Stimulated activated CD4-positive, alpha-beta T cell treated with anti-CD3 and anti-CD28 coated beads, Interleukin-15, amount 100 ng/mL, for 24 hours (primary cell): ENCODE measurements at regions not wholly inside any gene's neighbourhood (a gene's known extent, or its start where the extent isn't known, plus 50 kb on each side); places are given as distances from the start of the nearest gene placed in this dataset.

Source experiments
- DNase-seq: peaks from one replicate; pipeline ENCODE4 v3.0.0-alpha.2; 2020

- no peak for DNase-seq
Measured at GRCh38 chr12:13277293-13277692, 80.8 kb downstream of the EMP1 start.

GRCh38 chr12:13275241-13276085 is 78.9 kb downstream of the EMP1 start:
- DNase-seq: no peak

- DNase-seq: no peak
Measured at GRCh38 chr12:13273850-13274249, 77.3 kb downstream of the EMP1 start.

GRCh38 chr12:13273097-13273496 is 76.6 kb downstream of the EMP1 start:
- no peak for DNase-seq

- no peak for DNase-seq
Measured at GRCh38 chr12:13270817-13271216, 74.3 kb downstream of the EMP1 start.
